Upper lobe of left lung (tissue), 4 donors: ENCODE measurements at regions not wholly inside any gene's neighbourhood (a gene's known extent, or its start where the extent isn't known, plus 50 kb on each side); places are given as distances from the start of the nearest gene placed in this dataset.

Source experiments
- CTCF ChIP-seq, 6 experiments: fragments of 450-650 bp in 4 of 6; fragments of 200-600 bp in 2 of 6; sonication (generic) in 2 of 6; IDR thresholded peaks; one replicate each; pipeline ENCODE4 v1.5.1; 2016 to 2019; ENCODE audit warnings: antibody characterized with exemption in 6 of 6
- EP300 ChIP-seq, 4 donors: sonication (generic); formaldehyde crosslinking; IDR thresholded peaks; one replicate each; pipeline ENCODE4 v1.5.1; 2017; ENCODE audit warnings: antibody characterized with exemption in 4 of 4, control low read depth in 2 of 4

DNA sequence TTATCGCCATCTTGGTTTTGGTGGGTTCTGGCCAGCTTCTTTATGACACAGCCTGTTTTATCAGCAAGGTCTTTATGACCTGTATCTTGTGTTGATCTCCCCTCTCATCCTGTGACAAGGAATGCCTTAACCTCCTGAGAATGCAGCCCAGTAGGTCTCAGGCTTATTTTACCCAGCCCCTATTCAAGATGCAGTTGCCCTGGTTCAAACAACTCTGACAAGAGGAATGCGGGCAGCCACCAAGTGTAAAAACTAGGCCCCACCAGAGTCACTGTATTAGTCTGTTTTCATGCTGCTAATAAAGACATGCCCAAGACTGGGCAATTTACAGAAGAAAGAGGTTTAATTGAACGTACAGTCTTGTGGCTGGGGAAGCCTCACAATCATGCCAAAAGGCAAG is 671.3 kb downstream of the SORCS1 start:
- no peak for TF ChIP-seq EP300 (IDR thresholded peaks at IDR 0.05)
- TF ChIP-seq CTCF (IDR thresholded peaks at IDR 0.05) = no peak
